ENCODE measurements at regions not wholly inside any gene's neighbourhood (a gene's known extent, or its start where the extent isn't known, plus 50 kb on each side); places are given as distances from the start of the nearest gene placed in this dataset.
"Not testable (repeated sequence)": the region's sequence is repeated elsewhere in the genome, so short reads cannot be mapped to it uniquely, and the experiment has no call there.

GRCh38 chr22:22381292-22381691, 127.2 kb downstream of the ZNF280B start:
- not testable (repeated sequence) for TF ChIP-seq CTCF (conservative IDR thresholded peaks at IDR 0.05); ZFX (IDR thresholded peaks at IDR 0.05)

Measured in C4-2B (cell line).